ENCODE measurements at regions not wholly inside any gene's neighbourhood (a gene's known extent, or its start where the extent isn't known, plus 50 kb on each side); places are given as distances from the start of the nearest gene placed in this dataset.

DNA sequence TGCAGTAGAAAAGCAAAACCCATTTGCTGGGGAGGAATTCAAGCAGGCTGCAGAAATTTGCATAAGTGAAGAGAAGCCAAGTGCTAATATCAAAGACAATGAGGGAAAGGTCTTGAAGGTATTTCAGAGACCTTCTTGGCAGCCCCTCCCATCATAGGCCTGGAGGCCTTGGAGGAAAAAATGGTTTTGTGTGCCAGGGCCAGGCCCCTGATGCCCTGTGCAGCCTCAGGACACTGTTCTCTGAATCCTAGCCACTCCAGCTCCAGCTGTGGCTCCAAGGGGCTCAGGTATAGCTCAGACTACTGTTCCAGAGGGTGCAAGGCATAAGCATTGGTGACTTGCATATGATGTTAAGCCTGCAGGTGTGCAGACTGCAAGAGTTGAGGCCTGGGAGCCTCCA, 463.2 kb upstream of the ATXN8OS start:
- TF ChIP-seq, protein P1, sequence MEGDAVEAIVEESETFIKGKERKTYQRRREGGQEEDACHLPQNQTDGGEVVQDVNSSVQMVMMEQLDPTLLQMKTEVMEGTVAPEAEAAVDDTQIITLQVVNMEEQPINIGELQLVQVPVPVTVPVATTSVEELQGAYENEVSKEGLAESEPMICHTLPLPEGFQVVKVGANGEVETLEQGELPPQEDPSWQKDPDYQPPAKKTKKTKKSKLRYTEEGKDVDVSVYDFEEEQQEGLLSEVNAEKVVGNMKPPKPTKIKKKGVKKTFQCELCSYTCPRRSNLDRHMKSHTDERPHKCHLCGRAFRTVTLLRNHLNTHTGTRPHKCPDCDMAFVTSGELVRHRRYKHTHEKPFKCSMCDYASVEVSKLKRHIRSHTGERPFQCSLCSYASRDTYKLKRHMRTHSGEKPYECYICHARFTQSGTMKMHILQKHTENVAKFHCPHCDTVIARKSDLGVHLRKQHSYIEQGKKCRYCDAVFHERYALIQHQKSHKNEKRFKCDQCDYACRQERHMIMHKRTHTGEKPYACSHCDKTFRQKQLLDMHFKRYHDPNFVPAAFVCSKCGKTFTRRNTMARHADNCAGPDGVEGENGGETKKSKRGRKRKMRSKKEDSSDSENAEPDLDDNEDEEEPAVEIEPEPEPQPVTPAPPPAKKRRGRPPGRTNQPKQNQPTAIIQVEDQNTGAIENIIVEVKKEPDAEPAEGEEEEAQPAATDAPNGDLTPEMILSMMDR (IDR thresholded peaks at IDR 0.05; ENCODE audit: control extremely low read depth in 1 of 3, insufficient read depth in 1 of 3, low read depth in 1 of 3, low read length in 3 of 3): no peak
- no peak for TF ChIP-seq EP300 (IDR thresholded peaks at IDR 0.05; ENCODE audit: borderline replicate concordance in 1 of 2, low read depth in 2 of 2, low read length in 2 of 2)
- no peak for TF ChIP-seq POLR2A (IDR thresholded peaks at IDR 0.05; ENCODE audit: control extremely low read depth in 1 of 2, low read depth in 2 of 2, low read length in 2 of 2)
- TF ChIP-seq RFX5 (IDR thresholded peaks at IDR 0.05; ENCODE audit: borderline replicate concordance, low read depth, low read length): no peak
- no peak for TF ChIP-seq EZH2 (IDR thresholded peaks at IDR 0.05; ENCODE audit: low read depth, low read length, severe bottlenecking)
- TF ChIP-seq, protein P2, sequence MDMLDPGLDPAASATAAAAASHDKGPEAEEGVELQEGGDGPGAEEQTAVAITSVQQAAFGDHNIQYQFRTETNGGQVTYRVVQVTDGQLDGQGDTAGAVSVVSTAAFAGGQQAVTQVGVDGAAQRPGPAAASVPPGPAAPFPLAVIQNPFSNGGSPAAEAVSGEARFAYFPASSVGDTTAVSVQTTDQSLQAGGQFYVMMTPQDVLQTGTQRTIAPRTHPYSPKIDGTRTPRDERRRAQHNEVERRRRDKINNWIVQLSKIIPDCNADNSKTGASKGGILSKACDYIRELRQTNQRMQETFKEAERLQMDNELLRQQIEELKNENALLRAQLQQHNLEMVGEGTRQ (IDR thresholded peaks at IDR 0.05; ENCODE audit: low read length): no peak
- TF ChIP-seq NRF1 (IDR thresholded peaks at IDR 0.05; ENCODE audit: low read depth, low read length): no peak
- TF ChIP-seq RAD21 (IDR thresholded peaks at IDR 0.05 in 1 of 2, conservative IDR thresholded peaks at IDR 0.05 in 1 of 2; ENCODE audit: low read depth in 2 of 2, low read length in 2 of 2): no peak
- TF ChIP-seq YY1 (IDR thresholded peaks at IDR 0.05; ENCODE audit: low read depth, low read length): no peak
- TF ChIP-seq SIX5 (IDR thresholded peaks at IDR 0.05; ENCODE audit: low read depth, low read length): no peak
- TF ChIP-seq SP1 (IDR thresholded peaks at IDR 0.05; ENCODE audit: low read depth, low read length): no peak
- no peak for TF ChIP-seq KDM1A (IDR thresholded peaks at IDR 0.05; ENCODE audit: borderline replicate concordance, low read length)

Measured in H1 (cell line).